Osteocyte (in vitro differentiated cells): ENCODE measurements at regions not wholly inside any gene's neighbourhood (a gene's known extent, or its start where the extent isn't known, plus 50 kb on each side); places are given as distances from the start of the nearest gene placed in this dataset.

Source experiments
- DNase-seq: peaks from one replicate; pipeline ENCODE4 v3.0.0; 2021; ENCODE audit warnings: mixed read lengths; ENCODE audit not compliant: unreplicated experiment; ENCODE audit errors: extremely low spot score
- H3K27ac Mint-ChIP-seq: one replicate; pipeline ENCODE4 v1.8.0; 2021; ENCODE audit warnings: mild to moderate bottlenecking, mixed read lengths; ENCODE audit not compliant: unreplicated experiment
- H3K27me3 Mint-ChIP-seq: one replicate; pipeline ENCODE4 v1.8.0; 2021; ENCODE audit warnings: mixed read lengths; ENCODE audit not compliant: unreplicated experiment
- H3K36me3 Mint-ChIP-seq: one replicate; pipeline ENCODE4 v1.8.0; 2021; ENCODE audit warnings: mixed read lengths; ENCODE audit not compliant: unreplicated experiment
- H3K4me1 Mint-ChIP-seq: one replicate; pipeline ENCODE4 v1.8.0; 2021; ENCODE audit warnings: mixed read lengths; ENCODE audit not compliant: unreplicated experiment
- H3K4me3 Mint-ChIP-seq: one replicate; pipeline ENCODE4 v1.8.0; 2021; ENCODE audit warnings: mild to moderate bottlenecking, moderate library complexity, mixed read lengths; ENCODE audit not compliant: unreplicated experiment
- H3K9me3 Mint-ChIP-seq: one replicate; pipeline ENCODE4 v1.8.0; 2021; ENCODE audit warnings: mixed read lengths; ENCODE audit not compliant: unreplicated experiment
- TF ChIP-seq, protein P1 (sequence below): fragments of 200-600 bp; sonication (generic); IDR thresholded peaks from 2 replicates; pipeline ENCODE4 v1.5.0; 2021; ENCODE audit warnings: antibody characterized with exemption, mild to moderate bottlenecking, moderate library complexity

DNA sequence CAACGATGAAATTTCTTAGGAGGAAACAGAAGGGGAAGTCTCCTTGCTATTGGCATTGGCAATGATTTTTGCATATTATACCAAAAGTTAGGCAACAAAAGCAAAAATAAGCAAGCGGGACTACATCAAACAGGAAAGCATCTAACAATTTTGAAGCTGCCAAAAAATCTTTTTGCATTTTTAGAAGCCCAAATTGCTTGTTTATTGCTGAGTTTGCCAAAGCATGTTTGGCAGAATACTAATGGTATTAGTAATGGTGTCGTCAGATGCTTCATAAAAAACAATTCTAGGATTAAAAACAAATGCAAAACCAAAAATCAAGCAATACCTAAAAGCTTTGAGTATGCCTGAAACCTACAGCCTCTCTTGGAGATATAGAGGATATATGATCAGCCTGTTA lies 80.0 kb downstream of the GALR1 start:
- no peak for DNase-seq
- Mint-ChIP-seq H3K4me3 (no peak overlapping the region), H3K9me3 (peaks cover 18% of the 10 kb centered on the region), H3K4me1 (no peaks in the 10 kb centered on the region), H3K36me3 (no peaks in the 10 kb centered on the region), H3K27ac (no peak overlapping the region), H3K27me3 (no peaks in the 10 kb centered on the region)
- TF ChIP-seq, protein P1, sequence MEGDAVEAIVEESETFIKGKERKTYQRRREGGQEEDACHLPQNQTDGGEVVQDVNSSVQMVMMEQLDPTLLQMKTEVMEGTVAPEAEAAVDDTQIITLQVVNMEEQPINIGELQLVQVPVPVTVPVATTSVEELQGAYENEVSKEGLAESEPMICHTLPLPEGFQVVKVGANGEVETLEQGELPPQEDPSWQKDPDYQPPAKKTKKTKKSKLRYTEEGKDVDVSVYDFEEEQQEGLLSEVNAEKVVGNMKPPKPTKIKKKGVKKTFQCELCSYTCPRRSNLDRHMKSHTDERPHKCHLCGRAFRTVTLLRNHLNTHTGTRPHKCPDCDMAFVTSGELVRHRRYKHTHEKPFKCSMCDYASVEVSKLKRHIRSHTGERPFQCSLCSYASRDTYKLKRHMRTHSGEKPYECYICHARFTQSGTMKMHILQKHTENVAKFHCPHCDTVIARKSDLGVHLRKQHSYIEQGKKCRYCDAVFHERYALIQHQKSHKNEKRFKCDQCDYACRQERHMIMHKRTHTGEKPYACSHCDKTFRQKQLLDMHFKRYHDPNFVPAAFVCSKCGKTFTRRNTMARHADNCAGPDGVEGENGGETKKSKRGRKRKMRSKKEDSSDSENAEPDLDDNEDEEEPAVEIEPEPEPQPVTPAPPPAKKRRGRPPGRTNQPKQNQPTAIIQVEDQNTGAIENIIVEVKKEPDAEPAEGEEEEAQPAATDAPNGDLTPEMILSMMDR = no peak

DNA sequence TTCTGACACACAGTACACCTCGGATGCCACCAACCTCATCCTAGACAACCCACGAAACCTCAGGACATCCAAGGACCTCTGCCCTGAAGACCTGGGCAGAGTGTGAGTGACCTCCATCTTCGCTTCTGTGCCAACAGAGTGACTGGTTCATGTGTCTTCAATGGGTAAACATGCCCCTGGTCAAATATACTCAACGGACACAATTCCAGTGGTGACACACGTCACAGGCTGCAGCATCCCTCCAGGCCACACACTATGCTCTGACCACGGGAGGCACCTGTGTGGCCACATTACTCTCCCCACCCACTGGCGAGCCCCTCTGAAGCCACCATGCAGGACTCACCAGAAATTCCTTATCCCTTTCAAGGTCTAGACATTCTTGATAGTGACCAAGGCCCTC lies 85.2 kb downstream of the GALR1 start:
- TF ChIP-seq, protein P1 = no peak
- no peak overlapping the region for H3K27ac Mint-ChIP-seq
- DNase-seq = no peak
- H3K27me3 Mint-ChIP-seq = no peaks in the 10 kb centered on the region
- H3K36me3 Mint-ChIP-seq = no peaks in the 10 kb centered on the region
- H3K9me3 Mint-ChIP-seq = peaks cover 9% of the 10 kb centered on the region
- H3K4me3 Mint-ChIP-seq = no peak overlapping the region
- H3K4me1 Mint-ChIP-seq = no peaks in the 10 kb centered on the region

GRCh38 chr18:77337604-77338003 lies 88.0 kb downstream of the GALR1 start:
- no peak overlapping the region for H3K4me3 Mint-ChIP-seq
- DNase-seq = no peak
- H3K27ac Mint-ChIP-seq = no peak overlapping the region
- H3K9me3 Mint-ChIP-seq = peaks cover 14% of the 10 kb centered on the region
- no peaks in the 10 kb centered on the region for H3K27me3 Mint-ChIP-seq
- H3K4me1 Mint-ChIP-seq = no peaks in the 10 kb centered on the region
- TF ChIP-seq, protein P1 = no peak
- H3K36me3 Mint-ChIP-seq = no peaks in the 10 kb centered on the region

DNA sequence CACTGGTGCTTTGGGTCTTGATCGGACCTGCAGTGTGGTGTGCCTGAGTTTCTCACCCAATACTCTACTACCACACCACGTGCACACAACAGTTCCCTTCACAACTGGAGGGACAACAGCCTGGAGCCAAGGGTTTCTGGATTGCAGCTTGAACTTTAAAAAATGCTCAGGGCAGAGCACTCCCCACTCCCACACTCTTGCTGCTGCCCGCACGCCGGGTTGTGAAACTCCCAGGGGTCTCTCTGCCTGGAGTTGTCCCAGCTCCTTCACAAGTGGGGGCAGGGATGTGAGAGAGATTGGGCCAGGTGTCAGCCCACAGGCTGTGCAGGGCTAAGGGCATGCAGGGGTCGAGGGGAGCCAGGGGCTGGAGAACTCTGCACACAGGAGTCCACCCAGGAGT lies 89.4 kb downstream of the GALR1 start:
- H3K9me3 Mint-ChIP-seq = peaks cover 12% of the 10 kb centered on the region

GRCh38 chr18:77339623-77340022 lies 90.0 kb downstream of the GALR1 start:
- no peak overlapping the region for H3K4me3 Mint-ChIP-seq
- H3K4me1 Mint-ChIP-seq = no peaks in the 10 kb centered on the region
- DNase-seq = no peak

More for the DNA sequence above, 89.4 kb downstream of the GALR1 start:
- Mint-ChIP-seq H3K27me3 (no peaks in the 10 kb centered on the region), H3K4me3 (no peak overlapping the region), H3K27ac (no peak overlapping the region), H3K36me3 (no peaks in the 10 kb centered on the region), H3K4me1 (no peaks in the 10 kb centered on the region)
- TF ChIP-seq, protein P1 = no peak
- DNase-seq = no peak

More at GRCh38 chr18:77339623-77340022, 90.0 kb downstream of the GALR1 start:
- TF ChIP-seq, protein P1 = no peak
- H3K9me3 Mint-ChIP-seq = peaks cover 10% of the 10 kb centered on the region
- H3K36me3 Mint-ChIP-seq = no peaks in the 10 kb centered on the region
- no peak overlapping the region for H3K27ac Mint-ChIP-seq
- H3K27me3 Mint-ChIP-seq = no peaks in the 10 kb centered on the region
